ENCODE measurements at regions not wholly inside any gene's neighbourhood (a gene's known extent, or its start where the extent isn't known, plus 50 kb on each side); places are given as distances from the start of the nearest gene placed in this dataset.

GRCh38 chr15:70504988-70505387, 258.4 kb downstream of the UACA start:
- H3K27me3 ChIP-seq (ENCODE audit: insufficient read depth, low read depth, severe bottlenecking), result no peaks in the 10 kb centered on the region
- H3K4me3 ChIP-seq (ENCODE audit: low read depth, low read length), result no peak overlapping the region
- no peak for TF ChIP-seq CTCF (IDR thresholded peaks at IDR 0.05; ENCODE audit: low read depth, low read length)
- no peaks in the 10 kb centered on the region for H3K36me3 ChIP-seq
- H3K27ac ChIP-seq, result no peak overlapping the region
- peaks cover 3% of the 10 kb centered on the region for H3K9me3 ChIP-seq (ENCODE audit: severe bottlenecking)
- DNase-seq, result no peak

GRCh38 chr15:70504299-70504951, 258.9 kb downstream of the UACA start:
- DNase-seq, result peak; percentile 85
- Histone ChIP-seq H3K27ac (no peak overlapping the region), H3K36me3 (no peaks in the 10 kb centered on the region), H3K9me3 (ENCODE audit: severe bottlenecking) (no peaks in the 10 kb centered on the region), H3K27me3 (ENCODE audit: insufficient read depth, low read depth, severe bottlenecking) (no peaks in the 10 kb centered on the region), H3K4me3 (ENCODE audit: low read depth, low read length) (no peak overlapping the region)
- TF ChIP-seq CTCF (IDR thresholded peaks at IDR 0.05; ENCODE audit: low read depth, low read length), result no peak

- Histone ChIP-seq H3K4me3 (ENCODE audit: low read depth, low read length) (no peak overlapping the region), H3K27ac (no peak overlapping the region), H3K9me3 (ENCODE audit: severe bottlenecking) (no peaks in the 10 kb centered on the region), H3K27me3 (ENCODE audit: insufficient read depth, low read depth, severe bottlenecking) (no peaks in the 10 kb centered on the region), H3K36me3 (no peaks in the 10 kb centered on the region)
- TF ChIP-seq CTCF (IDR thresholded peaks at IDR 0.05; ENCODE audit: low read depth, low read length), result no peak
- DNase-seq, result no peak
Observed at GRCh38 chr15:70503798-70504298, 259.5 kb downstream of the UACA start.

GRCh38 chr15:70503073-70503745, 260.1 kb downstream of the UACA start:
- DNase-seq, result no peak
- Histone ChIP-seq H3K27me3 (ENCODE audit: insufficient read depth, low read depth, severe bottlenecking) (no peaks in the 10 kb centered on the region), H3K4me3 (ENCODE audit: low read depth, low read length) (no peak overlapping the region), H3K9me3 (ENCODE audit: severe bottlenecking) (no peaks in the 10 kb centered on the region), H3K36me3 (no peaks in the 10 kb centered on the region), H3K27ac (no peak overlapping the region)
- no peak for TF ChIP-seq CTCF (IDR thresholded peaks at IDR 0.05; ENCODE audit: low read depth, low read length)

GRCh38 chr15:70502529-70502928, 260.8 kb downstream of the UACA start:
- Histone ChIP-seq H3K36me3 (no peaks in the 10 kb centered on the region), H3K4me3 (ENCODE audit: low read depth, low read length) (no peak overlapping the region), H3K27me3 (ENCODE audit: insufficient read depth, low read depth, severe bottlenecking) (no peaks in the 10 kb centered on the region), H3K9me3 (ENCODE audit: severe bottlenecking) (no peaks in the 10 kb centered on the region), H3K27ac (no peak overlapping the region)
- no peak for DNase-seq
- TF ChIP-seq CTCF (IDR thresholded peaks at IDR 0.05; ENCODE audit: low read depth, low read length), result no peak

Measured in WERI-Rb-1 (cell line).